ENCODE measurements at regions not wholly inside any gene's neighbourhood (a gene's known extent, or its start where the extent isn't known, plus 50 kb on each side); places are given as distances from the start of the nearest gene placed in this dataset.

GRCh38 chr6:48212501-48212900 lies 101.5 kb upstream of the PTCHD4 start (continued):
- TF ChIP-seq BRF2 (CRISPR knock-in tag; IDR thresholded peaks at IDR 0.05) (no peak), EED (CRISPR knock-in tag; IDR thresholded peaks at IDR 0.05) (no peak), ZBTB34 (CRISPR knock-in tag; IDR thresholded peaks at IDR 0.05) (no peak), RFXANK (CRISPR knock-in tag; IDR thresholded peaks at IDR 0.05) (no peak), POLR2AphosphoS5 (IDR thresholded peaks at IDR 0.05; ENCODE audit: low read depth, low read length) (no peak), SIN3B (IDR thresholded peaks at IDR 0.05; ENCODE audit: low read length) (no peak), CC2D1A (CRISPR knock-in tag; IDR thresholded peaks at IDR 0.05) (no peak), CBX5 (CRISPR knock-in tag; IDR thresholded peaks at IDR 0.05; ENCODE audit: borderline replicate concordance) (no peak), ZNF292 (CRISPR knock-in tag; IDR thresholded peaks at IDR 0.05; ENCODE audit: borderline replicate concordance, low read depth) (no peak), ZMAT3 (CRISPR knock-in tag; conservative IDR thresholded peaks at IDR 0.05) (no peak)

- Histone ChIP-seq H3K79me2 (ENCODE audit: insufficient read depth, low read length) (no peaks in the 10 kb centered on the region), H3K4me3 (replicated peaks in 1 of 3; ENCODE audit: insufficient read depth in 1 of 3, low read depth in 2 of 3, low read length in 3 of 3) (no peak overlapping the region), H3K27ac (ENCODE audit: extremely low read length, insufficient read depth, low read length) (no peak overlapping the region), H3K4me2 (ENCODE audit: low read depth, low read length) (no peak overlapping the region), H4K20me1 (ENCODE audit: insufficient read depth, low read length) (no peaks in the 10 kb centered on the region), H2AFZ (ENCODE audit: low read length) (no peak overlapping the region), H3K4me1 (ENCODE audit: insufficient read depth, low read length) (no peaks in the 10 kb centered on the region), H3K9me3 (ENCODE audit: low read length) (no peaks in the 10 kb centered on the region), H3K36me3 (replicated peaks in 1 of 2; ENCODE audit: control insufficient read depth in 1 of 2, insufficient read depth in 2 of 2, low read length in 2 of 2) (no peaks in the 10 kb centered on the region), H3K9ac (ENCODE audit: insufficient read depth, low read depth, low read length) (no peak overlapping the region), H3K27me3 (ENCODE audit: control insufficient read depth in 1 of 2, insufficient read depth in 2 of 2, low read length in 2 of 2) (no peaks in the 10 kb centered on the region)
- WGBS (ENCODE audit: low lambda C conversion rate), result 59% methylated on average over 1 of the region's 1 CpG
- in situ Hi-C loops (cut with HindIII; ENCODE audit: extremely low pct_ligation_motif_present, low pct_unique_long_range_greater_than_20kb), result no loop called here
- DNase-seq (ENCODE audit: low spot score) (no peak), FAIRE-seq (no peak), ATAC-seq (no peak)
- TF ChIP-seq SRF (IDR thresholded peaks at IDR 0.05; ENCODE audit: low read depth, low read length) (no peak), MED1 (CRISPR knock-in tag; IDR thresholded peaks at IDR 0.05) (no peak), ZNF260 (CRISPR knock-in tag; IDR thresholded peaks at IDR 0.05; ENCODE audit: borderline replicate concordance, low read depth) (no peak), ZNF512 (CRISPR knock-in tag; IDR thresholded peaks at IDR 0.05) (no peak), GZF1 (CRISPR knock-in tag; IDR thresholded peaks at IDR 0.05) (no peak)
- no TSS peak for BruUV-seq (replicated peaks)
- CTCF ChIA-PET (ENCODE audit: low intra/inter-chr PET ratio, low total read pairs), result no interaction called here
- intact Hi-C loops (cut with micrococcal nuclease; ENCODE audit: unreplicated experiment), result no loop called here
- POLR2A ChIA-PET, result no interaction called here
Measured at GRCh38 chr6:48206091-48206490, 95.1 kb upstream of the PTCHD4 start.
